ENCODE measurements at regions not wholly inside any gene's neighbourhood (a gene's known extent, or its start where the extent isn't known, plus 50 kb on each side); places are given as distances from the start of the nearest gene placed in this dataset.

DNA sequence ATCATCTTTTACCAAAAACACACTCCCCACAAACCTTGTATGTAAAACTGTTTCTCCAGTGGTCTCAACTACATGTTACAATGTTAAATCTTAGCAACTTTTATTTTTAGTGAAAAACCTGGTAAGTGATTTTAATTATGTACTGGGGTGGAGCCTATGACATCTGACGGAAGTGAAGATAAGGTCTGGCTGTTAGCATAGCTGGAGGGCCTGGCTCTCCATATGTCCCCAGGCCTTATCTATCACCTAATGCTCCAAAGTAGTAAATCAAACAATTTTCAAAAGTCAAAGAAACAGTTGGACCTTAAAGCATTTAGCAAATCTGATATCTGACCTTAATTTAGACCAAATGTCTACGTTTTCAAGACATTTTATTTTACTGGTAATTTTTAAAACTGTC, 173.6 kb upstream of the SMAD3 start (continued):
- TF ChIP-seq, protein P1, sequence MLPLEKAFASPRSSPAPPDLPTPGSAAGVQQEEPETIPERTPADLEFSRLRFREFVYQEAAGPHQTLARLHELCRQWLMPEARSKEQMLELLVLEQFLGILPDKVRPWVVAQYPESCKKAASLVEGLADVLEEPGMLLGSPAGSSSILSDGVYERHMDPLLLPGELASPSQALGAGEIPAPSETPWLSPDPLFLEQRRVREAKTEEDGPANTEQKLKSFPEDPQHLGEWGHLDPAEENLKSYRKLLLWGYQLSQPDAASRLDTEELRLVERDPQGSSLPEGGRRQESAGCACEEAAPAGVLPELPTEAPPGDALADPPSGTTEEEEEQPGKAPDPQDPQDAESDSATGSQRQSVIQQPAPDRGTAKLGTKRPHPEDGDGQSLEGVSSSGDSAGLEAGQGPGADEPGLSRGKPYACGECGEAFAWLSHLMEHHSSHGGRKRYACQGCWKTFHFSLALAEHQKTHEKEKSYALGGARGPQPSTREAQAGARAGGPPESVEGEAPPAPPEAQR (CRISPR knock-in tag; IDR thresholded peaks at IDR 0.05) = no peak
- TF ChIP-seq NFATC4 (CRISPR knock-in tag; IDR thresholded peaks at IDR 0.05) (no peak), FOXP1 (CRISPR knock-in tag; IDR thresholded peaks at IDR 0.05; ENCODE audit: borderline replicate concordance) (no peak), ZNF232 (CRISPR knock-in tag; IDR thresholded peaks at IDR 0.05) (no peak), RORB (CRISPR knock-in tag; IDR thresholded peaks at IDR 0.05) (no peak), MYBL2 (CRISPR knock-in tag; IDR thresholded peaks at IDR 0.05) (no peak), TP53 (CRISPR knock-in tag; IDR thresholded peaks at IDR 0.05) (no peak), NR3C1 (CRISPR knock-in tag; conservative IDR thresholded peaks at IDR 0.05; ENCODE audit: low read depth) (no peak), ZBTB43 (CRISPR knock-in tag; IDR thresholded peaks at IDR 0.05) (no peak)
- TF ChIP-seq, protein P2, sequence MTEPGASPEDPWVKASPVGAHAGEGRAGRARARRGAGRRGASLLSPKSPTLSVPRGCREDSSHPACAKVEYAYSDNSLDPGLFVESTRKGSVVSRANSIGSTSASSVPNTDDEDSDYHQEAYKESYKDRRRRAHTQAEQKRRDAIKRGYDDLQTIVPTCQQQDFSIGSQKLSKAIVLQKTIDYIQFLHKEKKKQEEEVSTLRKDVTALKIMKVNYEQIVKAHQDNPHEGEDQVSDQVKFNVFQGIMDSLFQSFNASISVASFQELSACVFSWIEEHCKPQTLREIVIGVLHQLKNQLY (CRISPR knock-in tag; IDR thresholded peaks at IDR 0.05) = no peak
- TF ChIP-seq, protein P3, sequence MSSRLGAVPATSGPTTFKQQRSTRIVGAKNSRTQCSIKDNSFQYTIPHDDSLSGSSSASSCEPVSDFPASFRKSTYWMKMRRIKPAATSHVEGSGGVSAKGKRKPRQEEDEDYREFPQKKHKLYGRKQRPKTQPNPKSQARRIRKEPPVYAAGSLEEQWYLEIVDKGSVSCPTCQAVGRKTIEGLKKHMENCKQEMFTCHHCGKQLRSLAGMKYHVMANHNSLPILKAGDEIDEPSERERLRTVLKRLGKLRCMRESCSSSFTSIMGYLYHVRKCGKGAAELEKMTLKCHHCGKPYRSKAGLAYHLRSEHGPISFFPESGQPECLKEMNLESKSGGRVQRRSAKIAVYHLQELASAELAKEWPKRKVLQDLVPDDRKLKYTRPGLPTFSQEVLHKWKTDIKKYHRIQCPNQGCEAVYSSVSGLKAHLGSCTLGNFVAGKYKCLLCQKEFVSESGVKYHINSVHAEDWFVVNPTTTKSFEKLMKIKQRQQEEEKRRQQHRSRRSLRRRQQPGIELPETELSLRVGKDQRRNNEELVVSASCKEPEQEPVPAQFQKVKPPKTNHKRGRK (CRISPR knock-in tag; IDR thresholded peaks at IDR 0.05; ENCODE audit: borderline replicate concordance) = no peak

- no peak overlapping the region for H3K27ac Mint-ChIP-seq
- POLR2A ChIA-PET = no interaction called here
- no peak overlapping the region for H3K4me3 Mint-ChIP-seq
- peaks cover 25% of the 10 kb centered on the region for H3K9me3 Mint-ChIP-seq
- DNase-seq (ENCODE audit: low spot score) (no peak), ATAC-seq (no peak)
- H3K36me3 Mint-ChIP-seq = peaks cover 19% of the 10 kb centered on the region
- TF ChIP-seq ZNF263 (CRISPR knock-in tag; IDR thresholded peaks at IDR 0.05; ENCODE audit: low read depth) (no peak), NFYB (CRISPR knock-in tag; conservative IDR thresholded peaks at IDR 0.05; ENCODE audit: low read depth) (no peak), CTCF (IDR thresholded peaks at IDR 0.05) (no peak), E2F4 (CRISPR knock-in tag; IDR thresholded peaks at IDR 0.05; ENCODE audit: borderline replicate concordance, low read depth) (no peak), NR2C2 (CRISPR knock-in tag; IDR thresholded peaks at IDR 0.05) (no peak), ATF1 (CRISPR knock-in tag; IDR thresholded peaks at IDR 0.05) (no peak), SP1 (CRISPR knock-in tag; conservative IDR thresholded peaks at IDR 0.05) (no peak), ESRRA (CRISPR knock-in tag; IDR thresholded peaks at IDR 0.05; ENCODE audit: borderline replicate concordance) (no peak), GTF2I (CRISPR knock-in tag; conservative IDR thresholded peaks at IDR 0.05) (no peak), CDX4 (CRISPR knock-in tag; IDR thresholded peaks at IDR 0.05; ENCODE audit: borderline replicate concordance) (no peak), CBFB (CRISPR knock-in tag; IDR thresholded peaks at IDR 0.05; ENCODE audit: low read depth) (no peak), ELF4 (CRISPR knock-in tag; IDR thresholded peaks at IDR 0.05; ENCODE audit: low read depth) (no peak), ZBTB43 (CRISPR knock-in tag; IDR thresholded peaks at IDR 0.05) (no peak), SMAD4 (CRISPR knock-in tag; IDR thresholded peaks at IDR 0.05) (no peak), ZNF671 (CRISPR knock-in tag; IDR thresholded peaks at IDR 0.05) (no peak)
- TF ChIP-seq, protein P1 (CRISPR knock-in tag; IDR thresholded peaks at IDR 0.05) = no peak
- CTCF ChIA-PET = no interaction called here
- H3K27me3 Mint-ChIP-seq (ENCODE audit: low read depth) = no peaks in the 10 kb centered on the region
- peaks cover 24% of the 10 kb centered on the region for H3K4me1 Mint-ChIP-seq
These were observed 172.1 kb upstream of the SMAD3 start for GRCh38 chr15:66893294-66893693.
